NCI-H146 treated with DMSO at 0.1 percent for 48 hours (cell line): ENCODE measurements at regions not wholly inside any gene's neighbourhood (a gene's known extent, or its start where the extent isn't known, plus 50 kb on each side); places are given as distances from the start of the nearest gene placed in this dataset.

Experiments used
- DNase-seq: peaks from one replicate; lab custom pipeline; 2025; ENCODE audit not compliant: unreplicated experiment; lab: John Stamatoyannopoulos, UW

DNA sequence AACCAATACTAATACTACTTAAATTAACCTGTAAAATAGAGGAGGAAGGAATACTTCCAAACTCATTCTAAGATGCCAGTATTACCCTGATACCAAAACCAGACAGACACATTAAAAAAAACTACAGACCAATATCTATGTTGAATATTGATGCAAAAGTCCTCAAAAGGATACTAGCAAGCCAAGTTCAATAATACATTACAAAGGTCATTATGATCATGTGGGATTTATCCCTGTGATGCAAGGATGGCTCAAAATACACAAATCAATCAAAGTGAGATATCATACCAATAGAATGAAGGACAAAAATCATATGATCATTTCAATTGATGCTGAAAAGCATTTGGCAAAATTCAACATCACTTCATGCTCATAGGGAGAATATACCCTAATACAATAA, 97.2 kb upstream of the ATXN7L3B start:
- DNase-seq: no peak

DNA sequence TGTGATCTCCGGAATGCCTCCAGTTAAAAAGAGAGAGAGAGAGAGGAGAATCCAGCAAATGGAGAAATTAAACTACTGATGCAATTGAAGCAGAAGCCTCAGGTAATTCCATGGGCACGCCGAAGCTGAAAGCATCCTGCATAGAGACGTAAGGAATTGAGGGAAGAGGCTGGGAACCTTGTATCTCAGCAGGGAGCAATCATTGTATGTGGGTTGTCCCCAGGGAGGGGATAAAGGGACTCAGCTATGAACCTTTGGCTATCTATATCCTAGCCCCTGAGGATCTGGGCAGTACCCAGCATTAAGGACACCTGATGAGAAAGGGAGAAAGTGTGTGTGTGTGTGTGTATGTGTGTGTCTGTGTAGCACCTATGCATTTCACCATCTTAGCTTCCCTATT, 95.8 kb upstream of the ATXN7L3B start:
- DNase-seq: no peak

DNA sequence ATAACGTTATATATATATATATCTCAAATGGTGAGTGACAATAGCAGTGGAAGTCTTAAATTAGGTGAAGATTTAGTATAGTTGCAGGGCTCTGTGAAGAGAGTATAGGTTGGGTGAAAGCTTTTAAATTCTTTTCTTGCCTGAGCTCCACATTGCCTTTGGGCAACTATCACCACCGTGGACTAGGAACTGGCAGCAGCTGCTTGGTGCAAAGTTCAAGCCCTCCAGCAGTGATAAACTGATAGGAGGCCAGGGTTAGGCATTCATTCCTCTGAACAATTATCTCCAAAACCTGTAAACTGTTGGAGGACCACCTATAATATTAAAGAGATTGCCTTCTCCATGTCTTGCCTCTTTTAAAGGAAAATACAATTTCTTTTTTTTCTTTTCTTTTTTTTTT, 91.2 kb upstream of the ATXN7L3B start:
- DNase-seq: no peak

DNA sequence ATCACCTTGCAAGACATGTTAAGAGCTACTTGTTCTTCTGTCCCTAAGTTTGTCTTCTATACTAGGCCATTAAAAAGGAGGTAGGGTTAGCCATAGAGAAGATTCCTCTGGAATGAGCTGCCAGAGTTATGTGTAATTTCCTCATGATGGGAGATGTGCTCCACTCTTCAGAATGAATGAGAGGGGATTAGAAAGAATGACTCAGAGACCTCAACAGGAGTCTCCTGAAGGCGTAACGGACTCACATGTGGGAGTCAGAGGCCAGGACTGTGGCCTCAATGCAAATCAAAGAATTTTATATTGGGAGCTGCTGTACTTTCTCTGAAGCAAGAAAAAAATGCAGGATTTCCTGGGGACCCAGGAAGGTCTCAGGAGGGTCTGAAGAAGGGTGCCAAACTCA, 87.8 kb upstream of the ATXN7L3B start:
- no peak for DNase-seq

DNA sequence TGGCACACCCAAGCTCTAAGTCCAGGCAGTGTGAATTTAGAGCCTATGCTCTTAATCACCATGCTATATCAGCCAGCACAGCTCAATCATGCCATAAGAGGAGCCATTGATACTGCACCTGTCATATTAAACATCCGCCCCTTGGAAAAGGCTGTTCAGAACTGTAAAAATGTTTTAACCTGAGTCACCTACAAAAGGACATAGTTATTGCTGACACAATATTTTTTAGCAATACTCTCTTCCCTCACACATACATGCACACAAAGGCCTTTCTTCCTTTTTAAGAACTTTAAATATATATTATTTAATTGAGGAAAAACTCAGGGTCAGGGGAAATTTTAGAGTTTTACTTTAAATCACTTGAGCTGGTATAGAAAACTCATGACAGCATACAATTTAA, 83.5 kb upstream of the ATXN7L3B start:
- no peak for DNase-seq

DNA sequence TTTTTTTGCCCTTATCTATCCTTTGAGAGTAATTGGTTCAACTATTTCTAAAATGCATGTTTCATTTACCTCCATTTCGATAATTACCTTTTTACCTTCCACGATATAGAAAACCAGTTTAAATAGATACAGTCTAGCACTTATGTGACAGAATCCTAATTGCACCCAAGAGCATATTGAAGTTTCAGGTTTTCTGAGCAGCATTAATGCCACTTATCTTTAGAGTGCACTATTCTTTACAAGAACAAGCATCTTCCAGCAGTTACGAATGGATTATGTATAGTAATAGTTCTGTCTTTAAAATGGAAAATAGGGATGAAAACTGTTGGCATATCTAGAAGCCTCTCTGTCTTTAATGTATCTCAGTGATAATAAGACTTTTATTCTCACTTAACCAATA, 82.2 kb upstream of the ATXN7L3B start:
- DNase-seq: no peak

DNA sequence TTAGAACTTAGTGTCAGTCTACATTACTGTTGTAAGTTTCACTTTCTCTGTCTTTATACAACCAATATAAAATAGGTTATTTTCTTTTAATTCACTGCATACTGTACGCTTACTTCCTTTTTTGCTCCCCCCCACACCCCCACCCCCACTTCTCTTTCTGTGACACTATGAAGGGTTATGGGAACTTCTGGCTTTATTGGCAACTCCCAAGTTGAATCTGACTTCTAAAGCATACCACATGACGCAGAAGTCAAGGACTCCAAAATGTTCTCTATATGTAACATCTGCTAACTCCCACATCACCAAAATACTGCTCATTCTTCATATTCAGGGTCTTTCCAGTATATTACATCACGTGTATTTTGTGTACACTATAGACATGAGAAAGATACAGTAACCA, 81.2 kb upstream of the ATXN7L3B start:
- DNase-seq: no peak

DNA sequence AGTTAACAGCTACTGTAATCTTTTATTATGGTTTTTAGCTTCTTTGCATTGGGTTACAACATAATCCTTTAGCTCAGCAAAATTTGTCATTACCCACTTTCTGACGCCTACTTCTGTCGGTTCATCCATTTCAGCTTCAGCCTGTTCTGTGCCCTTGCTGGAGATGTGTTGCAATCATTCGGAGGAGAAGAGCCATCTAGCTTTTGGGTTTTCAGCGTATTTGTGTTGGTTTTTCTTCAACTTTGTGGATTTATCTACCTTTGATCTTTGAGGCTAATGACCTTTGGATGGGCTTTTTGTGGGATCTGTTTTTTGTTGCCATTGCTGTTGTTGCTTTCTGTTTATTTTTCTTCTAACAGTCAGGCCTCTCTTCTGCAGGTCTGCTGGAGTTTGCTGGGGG, 69.2 kb upstream of the ATXN7L3B start:
- DNase-seq: no peak

DNA sequence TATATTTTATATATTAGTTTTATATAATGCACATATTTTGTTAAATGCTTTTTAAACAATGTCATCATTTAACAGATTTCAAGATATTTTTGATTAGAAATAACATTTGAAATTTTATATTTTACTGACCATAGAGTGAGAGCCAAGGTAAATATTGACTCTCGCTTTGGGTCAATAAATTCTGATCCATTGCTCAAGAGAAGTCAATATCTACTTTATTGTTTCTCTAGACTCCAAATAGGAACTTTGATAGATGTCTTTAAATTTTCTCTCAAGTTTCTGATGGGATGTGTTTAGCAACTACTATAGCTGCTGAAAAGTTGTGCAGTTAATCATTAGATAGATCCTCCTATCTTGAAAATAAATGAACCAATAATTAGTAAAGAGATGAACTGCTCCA, 61.4 kb upstream of the ATXN7L3B start:
- DNase-seq: no peak

DNA sequence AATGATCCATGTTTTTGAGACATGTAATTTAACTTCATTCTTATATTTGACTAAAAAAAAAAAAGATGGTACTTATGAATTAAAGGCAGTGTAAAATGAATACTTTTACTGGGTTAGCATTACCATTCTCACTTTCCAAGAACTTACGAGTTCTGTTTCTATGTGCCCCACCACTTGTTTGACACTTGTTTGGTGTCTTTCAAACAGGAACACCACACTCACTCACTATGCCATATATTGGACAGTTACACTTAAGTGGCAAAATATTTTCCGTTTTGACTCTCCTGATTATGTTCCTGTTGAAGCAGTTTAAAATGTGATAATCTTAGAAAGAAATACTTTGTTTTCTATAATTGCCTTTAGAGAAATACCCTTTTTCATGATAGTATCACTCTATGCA, 56.6 kb upstream of the ATXN7L3B start:
- no peak for DNase-seq

DNA sequence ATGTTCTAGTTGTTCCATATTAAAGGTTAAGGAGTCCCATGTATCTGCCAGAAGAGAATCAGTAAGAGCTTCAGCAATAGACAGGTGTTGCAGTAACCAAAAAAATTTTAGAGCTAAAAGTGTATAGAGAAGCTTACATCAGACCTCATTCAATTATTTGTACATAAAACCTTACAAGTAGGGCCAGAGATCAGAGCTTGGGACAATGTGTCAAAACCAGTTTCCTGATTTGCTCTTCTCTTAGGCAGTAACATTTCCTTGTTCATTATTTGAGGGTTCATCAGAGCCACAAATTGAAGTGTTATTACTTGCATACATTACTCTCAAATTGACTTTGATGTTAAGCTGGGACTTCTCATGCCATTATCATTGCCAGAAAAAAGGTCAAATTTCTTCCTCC, 55.5 kb upstream of the ATXN7L3B start:
- no peak for DNase-seq

DNA sequence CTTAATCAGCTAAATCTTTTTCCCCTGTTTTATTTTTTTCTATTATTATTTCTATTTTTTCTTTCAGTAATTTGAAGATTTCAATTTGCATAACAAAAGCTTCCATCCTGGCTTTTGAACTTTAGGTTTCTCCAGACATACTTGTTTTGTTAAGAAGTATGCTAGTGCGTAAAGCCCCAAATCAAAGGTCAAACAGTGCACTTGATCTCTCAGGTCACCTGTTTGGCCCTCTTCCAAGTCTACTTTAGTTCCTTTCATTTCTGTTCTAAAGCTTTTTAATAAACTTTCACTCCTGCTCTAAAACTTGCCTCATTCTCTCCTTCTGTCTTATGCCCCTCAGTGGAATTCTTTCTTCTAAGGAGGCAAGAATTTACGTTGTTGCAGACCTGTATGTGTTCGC, 54.6 kb upstream of the ATXN7L3B start:
- DNase-seq: no peak
